ENCODE measurements at regions not wholly inside any gene's neighbourhood (a gene's known extent, or its start where the extent isn't known, plus 50 kb on each side); places are given as distances from the start of the nearest gene placed in this dataset.
"Not testable (repeated sequence)": the region's sequence is repeated elsewhere in the genome, so short reads cannot be mapped to it uniquely, and the experiment has no call there.

- DNase-seq: not testable (repeated sequence)
Measured at GRCh38 chr7:49100908-49101740, 176.8 kb downstream of the CDC14C start.

DNA sequence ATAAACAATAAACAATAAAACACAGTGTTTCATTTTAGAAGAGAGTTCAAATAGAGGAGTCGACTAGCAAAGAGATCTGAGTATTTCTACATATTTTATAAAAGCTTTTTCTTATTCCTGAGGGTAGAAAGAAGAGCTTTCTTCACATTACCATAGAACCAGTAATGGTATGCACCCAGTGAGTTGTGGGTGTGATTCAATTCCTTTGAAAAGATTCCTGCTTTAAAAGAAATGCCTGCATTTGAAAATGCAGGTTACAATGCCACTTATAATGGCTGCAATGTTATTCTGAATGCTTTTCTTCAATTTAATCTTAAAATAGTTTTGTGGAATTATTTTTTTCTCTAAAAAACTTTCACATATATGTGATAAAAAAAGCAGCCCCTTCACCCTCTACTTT lies 178.1 kb downstream of the CDC14C start:
- DNase-seq: no peak

DNA sequence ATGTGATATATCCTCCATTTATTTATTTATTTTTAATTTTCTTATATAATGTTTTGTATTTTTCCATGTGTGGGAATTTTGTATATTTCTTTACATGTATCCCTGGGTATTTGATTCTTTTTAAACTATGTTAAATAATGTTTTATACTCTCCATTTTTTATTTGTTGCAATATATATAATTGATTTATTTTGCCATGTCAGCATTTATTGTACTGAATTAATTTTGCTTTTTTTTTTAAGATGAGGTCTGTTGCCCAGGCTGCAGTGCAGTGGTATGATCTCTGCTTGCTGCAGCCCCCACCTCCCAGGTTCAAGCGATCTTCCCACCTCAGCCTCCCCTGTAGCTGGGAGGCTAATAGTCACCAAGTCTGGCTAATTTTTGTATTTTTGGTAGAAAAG lies 187.4 kb downstream of the CDC14C start:
- DNase-seq: no peak

DNA sequence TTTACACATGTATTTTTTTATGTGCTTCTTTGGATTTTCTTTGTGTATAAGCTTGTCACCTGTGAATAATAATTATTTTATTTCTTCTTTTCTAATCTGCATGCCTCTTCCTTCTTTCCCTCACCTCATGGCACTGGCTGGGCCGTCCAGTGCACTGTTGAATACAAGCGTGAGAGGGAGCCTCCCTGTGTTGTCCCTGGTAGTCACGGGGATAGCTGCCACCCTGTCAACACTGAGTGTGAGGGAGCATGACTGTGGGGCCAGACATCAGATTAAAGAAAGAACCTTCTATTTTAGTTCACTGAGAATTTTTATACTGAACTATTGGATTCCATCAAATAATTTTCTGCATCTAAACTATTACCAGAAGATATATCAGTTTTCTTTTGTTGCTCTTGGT lies 187.9 kb downstream of the CDC14C start:
- DNase-seq: no peak

GRCh38 chr7:49112647-49113046 lies 188.3 kb downstream of the CDC14C start:
- DNase-seq: no peak

- DNase-seq: no peak
Measured at GRCh38 chr7:49119706-49120105, 195.4 kb downstream of the CDC14C start.

- no peak for DNase-seq
Measured at GRCh38 chr7:49125246-49125645, 200.9 kb downstream of the CDC14C start.

GRCh38 chr7:49127359-49127913 lies 203.1 kb downstream of the CDC14C start:
- no peak for DNase-seq

DNA sequence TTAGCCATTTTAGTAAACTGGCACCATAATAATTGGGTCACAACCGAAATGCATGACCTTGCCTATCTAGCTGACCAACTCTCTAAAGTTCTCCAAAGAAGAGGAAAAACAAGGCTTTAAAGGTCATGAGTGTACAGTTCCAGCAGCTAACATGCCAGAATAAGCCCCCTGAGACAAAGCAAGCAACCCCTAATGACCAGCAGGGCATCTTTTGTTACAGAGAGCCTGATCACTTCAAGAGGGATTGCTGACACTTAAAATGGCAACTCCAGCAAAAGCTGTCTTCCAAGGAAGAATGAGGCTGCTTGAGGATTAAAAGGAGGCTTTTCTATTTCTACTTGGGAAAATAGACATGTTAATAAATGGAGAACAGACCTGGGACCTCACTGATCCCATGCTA lies 213.6 kb downstream of the CDC14C start:
- no peak for DNase-seq

DNA sequence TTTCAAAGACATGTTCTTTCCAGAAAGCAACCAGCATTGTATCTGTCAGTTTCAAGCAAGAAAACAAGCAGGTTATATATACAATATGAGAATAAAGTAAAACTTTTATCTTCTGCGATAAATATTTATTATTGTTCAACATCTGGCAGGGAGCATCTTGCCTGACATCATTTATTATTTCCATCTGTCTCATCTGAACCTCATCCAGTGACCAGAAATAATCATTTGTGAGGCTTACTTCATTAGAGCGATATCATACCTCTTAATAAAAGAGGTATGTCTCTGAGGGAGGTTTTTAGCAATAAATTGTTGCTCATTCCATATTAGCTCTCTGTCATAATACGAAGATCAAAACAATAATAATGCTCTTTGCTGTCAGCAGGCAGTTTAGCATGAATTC lies 226.1 kb downstream of the CDC14C start:
- no peak for DNase-seq

DNA sequence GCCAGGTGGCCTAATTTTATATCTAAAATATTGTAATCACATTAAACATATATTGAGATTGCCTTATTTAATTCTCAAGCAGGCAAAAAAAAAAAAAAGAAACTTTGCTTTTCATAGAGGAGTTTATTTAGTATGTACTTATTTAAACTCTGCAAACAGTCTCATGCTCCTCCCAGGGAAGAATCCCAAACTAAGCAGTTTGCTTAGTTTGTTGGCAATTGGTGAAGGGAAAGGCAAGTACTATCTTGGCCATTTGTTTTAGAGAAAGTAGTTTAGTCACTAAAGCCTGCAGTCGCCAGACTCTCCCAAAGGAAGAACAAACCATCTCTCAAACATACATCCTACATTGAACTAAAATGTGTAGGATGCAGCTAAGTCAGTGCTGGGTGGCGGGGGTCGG lies 226.8 kb downstream of the CDC14C start:
- no peak for DNase-seq

- DNase-seq: no peak
Measured at GRCh38 chr7:49158321-49158720, 234.0 kb downstream of the CDC14C start.

DNA sequence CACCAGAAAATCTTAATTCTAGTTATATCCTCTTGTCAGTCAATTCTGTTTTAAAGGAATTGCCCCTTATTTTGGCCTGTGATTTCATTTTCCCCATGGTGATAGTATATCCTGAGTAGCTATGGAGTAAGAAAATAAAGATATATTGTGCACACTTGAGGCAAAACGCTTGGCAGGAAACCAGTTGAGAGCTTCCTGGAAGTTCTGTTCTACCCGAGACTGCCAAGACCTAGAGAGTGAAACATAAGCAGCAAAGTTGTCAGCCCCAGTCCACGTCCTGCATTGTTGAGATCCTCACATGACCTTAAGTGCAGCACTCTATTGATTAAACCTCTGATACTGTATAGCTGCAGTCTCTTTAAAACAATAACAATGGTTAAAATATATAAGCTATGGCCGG lies 235.2 kb downstream of the CDC14C start:
- no peak for DNase-seq

- no peak for DNase-seq
Measured at GRCh38 chr7:49166441-49166840, 242.1 kb downstream of the CDC14C start.

DNA sequence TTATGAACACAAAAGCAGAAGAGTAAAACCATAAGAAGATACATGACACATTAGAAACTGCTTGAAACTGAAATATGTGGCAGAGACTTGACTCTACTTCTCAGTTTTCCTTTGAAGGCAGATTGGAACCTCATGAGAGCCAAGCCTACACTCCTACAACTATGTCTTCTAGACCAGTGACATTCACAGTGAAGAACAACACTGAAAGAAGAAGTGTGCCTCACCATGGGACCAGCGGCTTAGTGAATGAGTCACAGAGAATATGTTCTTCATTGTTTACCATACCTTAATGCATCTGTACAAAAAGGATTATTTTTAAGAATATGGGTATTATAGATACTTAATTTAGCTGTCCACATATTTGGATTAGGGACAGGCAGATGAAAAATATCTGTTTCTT lies 248.3 kb downstream of the CDC14C start:
- no peak for DNase-seq

- no peak for DNase-seq
Measured at GRCh38 chr7:49174396-49174795, 250.0 kb downstream of the CDC14C start.

DNA sequence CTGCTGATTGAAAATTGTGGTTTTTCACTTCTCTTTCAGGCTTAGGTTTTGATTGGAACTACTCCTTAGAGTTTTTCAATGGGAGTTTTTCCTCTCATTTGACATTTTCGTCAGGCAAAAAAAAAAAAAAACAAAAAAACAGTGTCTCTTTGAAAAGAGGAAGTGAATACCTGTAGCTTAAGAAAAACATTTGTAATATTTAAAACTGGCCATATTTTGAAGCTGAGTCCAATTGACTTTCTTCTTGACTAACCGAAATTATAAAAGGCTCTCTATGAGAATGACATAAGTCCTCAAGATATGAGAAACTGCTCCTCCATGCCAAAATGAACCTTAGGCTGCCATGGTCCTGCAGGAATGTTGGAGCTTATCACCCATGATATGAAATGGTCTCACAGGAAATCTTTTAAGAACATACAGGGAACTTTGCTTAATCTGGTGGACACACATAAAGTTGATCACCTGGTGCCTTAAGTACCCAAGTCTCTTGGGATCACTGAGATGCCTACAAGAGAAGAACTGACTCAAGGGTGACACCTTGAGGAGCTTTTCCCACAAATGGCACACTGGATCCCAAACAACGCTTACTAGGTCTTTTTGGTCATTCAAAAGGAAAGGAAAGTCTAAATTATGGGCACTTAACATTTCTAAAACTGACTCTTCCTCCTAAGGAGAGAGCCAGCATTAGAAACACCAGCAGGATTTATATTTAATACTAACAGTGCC lies 263.4 kb downstream of the CDC14C start:
- no peak for DNase-seq

GRCh38 chr7:49228426-49229098 lies 304.2 kb downstream of the CDC14C start:
- no peak for DNase-seq

DNA sequence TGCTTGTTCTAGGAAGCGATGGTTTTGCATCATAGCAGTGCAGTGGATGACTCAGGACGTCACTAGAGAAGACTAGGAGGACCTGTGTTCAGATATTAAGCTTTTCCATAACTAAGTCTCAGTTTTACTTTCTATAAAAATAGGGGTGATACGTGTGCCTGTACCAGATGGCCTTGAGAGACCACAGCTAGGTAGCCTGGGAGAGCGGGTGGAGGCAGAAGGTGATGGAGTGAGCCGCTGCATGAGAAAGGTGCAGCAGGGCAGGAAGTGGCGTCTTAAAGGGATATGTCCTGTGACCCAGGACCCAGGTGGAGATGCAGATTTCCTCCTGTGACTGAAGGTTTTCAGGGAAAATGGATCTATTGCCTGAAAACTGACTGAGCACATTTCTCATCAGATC lies 304.9 kb downstream of the CDC14C start:
- DNase-seq: no peak

- DNase-seq: no peak
Measured at GRCh38 chr7:49243521-49243920, 319.2 kb downstream of the CDC14C start.

GRCh38 chr7:49244543-49244942 lies 320.2 kb downstream of the CDC14C start:
- no peak for DNase-seq

DNA sequence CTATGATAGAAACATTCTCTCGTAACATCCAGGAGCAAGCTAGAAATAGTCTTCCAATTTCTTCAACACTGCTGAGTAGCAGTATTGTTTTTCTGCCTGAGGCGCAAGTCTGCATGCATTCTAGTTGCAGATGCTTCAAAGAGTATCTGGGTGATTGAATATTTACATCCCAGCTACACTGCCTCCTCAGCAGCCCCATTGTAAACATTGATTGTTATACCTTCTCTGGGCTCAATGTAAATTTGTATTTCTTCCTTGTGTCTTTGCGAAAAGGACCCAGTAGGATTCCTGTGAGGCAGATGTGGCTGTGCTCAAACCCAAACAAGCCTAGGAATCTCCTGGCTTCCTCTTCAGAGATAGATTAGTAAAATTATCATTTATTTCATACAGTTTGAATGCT lies 320.7 kb downstream of the CDC14C start:
- DNase-seq: no peak

DNA sequence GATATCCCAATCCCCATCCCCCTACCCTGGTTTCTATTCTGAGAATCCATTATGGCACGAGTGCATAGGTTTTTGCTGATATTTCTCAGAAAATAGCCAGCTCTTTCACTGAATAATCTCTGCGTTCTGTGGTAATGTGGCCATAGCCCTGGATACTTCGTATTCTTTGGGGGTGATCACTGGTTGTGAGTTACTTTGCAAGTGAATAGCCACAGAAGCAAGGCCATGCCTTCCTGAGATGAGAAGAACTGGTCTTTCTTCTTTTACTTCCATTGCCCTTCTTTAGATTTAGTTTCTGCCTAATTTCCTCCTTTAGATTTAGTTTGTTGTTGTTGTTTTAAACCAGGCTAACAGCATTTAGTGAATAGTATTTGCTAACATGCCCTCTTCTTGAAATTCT lies 323.4 kb downstream of the CDC14C start:
- DNase-seq: no peak

- no peak for DNase-seq
Measured at GRCh38 chr7:49255054-49255453, 330.7 kb downstream of the CDC14C start.

Measured in midbrain (tissue), 1 donor.